A549 (cell line): ENCODE measurements at regions not wholly inside any gene's neighbourhood (a gene's known extent, or its start where the extent isn't known, plus 50 kb on each side); places are given as distances from the start of the nearest gene placed in this dataset.

Experiments
- BHLHE40 ChIP-seq: IDR thresholded peaks from 2 replicates; pipeline ENCODE4 v1.6.1; 2012; ENCODE audit warnings: low read depth, low read length, inconsistent platforms
- CBX8 ChIP-seq: fragments of 200-600 bp; sonication (generic); IDR thresholded peaks from 2 replicates; pipeline ENCODE4 v1.6.1; 2016
- ESRRA ChIP-seq: fragments of 150-350 bp; IDR thresholded peaks from 2 replicates; pipeline ENCODE4 v1.6.1; 2014; ENCODE audit warnings: mild to moderate bottlenecking, low read length, borderline replicate concordance
- POLR2A ChIP-seq: IDR thresholded peaks from 2 replicates; pipeline ENCODE4 v1.6.1; 2012; ENCODE audit warnings: mild to moderate bottlenecking, low read length

DNA sequence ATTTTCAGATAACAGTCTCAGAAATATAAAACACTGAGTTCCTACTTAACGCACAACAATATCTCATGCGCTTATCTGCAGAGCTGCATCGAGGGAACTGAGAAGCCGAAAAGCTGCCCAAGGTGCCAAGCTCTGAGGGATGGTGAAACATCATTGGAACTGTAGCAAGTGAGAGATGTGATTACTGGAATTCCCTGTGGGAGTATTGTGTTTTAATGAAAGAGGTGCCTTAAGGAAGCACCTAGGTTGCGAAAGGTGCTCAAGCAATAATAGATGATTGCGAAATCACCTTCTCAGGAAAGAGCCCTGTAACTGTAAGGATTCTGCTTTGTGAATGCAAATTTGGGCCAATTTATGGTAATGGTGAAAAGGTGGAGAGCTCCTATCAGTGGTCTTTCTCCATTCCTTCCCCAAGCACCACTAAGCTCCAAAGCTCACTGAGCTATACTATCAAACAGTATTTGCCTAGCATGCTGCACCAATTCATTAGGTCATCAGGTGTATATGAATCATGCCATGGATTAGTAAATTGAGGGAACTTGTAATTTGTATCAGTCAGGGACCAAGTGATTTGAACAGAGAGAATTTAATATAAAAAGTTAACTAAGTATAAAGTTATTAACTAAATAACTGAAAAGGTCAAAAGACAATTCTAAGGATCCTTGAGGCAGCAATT is 59.0 kb upstream of the ATP8A1 start:
- TF ChIP-seq ESRRA (no peak), BHLHE40 (no peak), POLR2A (no peak), CBX8 (no peak)
